OCI-LY3 (cell line): ENCODE measurements at regions not wholly inside any gene's neighbourhood (a gene's known extent, or its start where the extent isn't known, plus 50 kb on each side); places are given as distances from the start of the nearest gene placed in this dataset.

Experiments used
- H2AFZ ChIP-seq: fragments of 200-600, 300-600 bp; shearing (Covaris generic); 2 replicates; pipeline ENCODE4 v1.6.0; 2014; ENCODE audit warnings: antibody characterized with exemption, low read depth, low read length
- H3K27ac ChIP-seq: fragments of 200-600, 300-600 bp; sonication (generic); 2 replicates; pipeline ENCODE4 v1.5.1; 2014; ENCODE audit warnings: mild to moderate bottlenecking, low read length, moderate library complexity, mixed read lengths
- H3K27me3 ChIP-seq: fragments of 200-600, 300-600 bp; sonication (generic); 2 replicates; pipeline ENCODE4 v1.6.1; 2014; ENCODE audit warnings: low read depth, low read length, mixed read lengths
- H3K36me3 ChIP-seq: fragments of 200-600, 300-600 bp; sonication (generic); replicated peaks from 2 replicates; pipeline ENCODE3; 2014; ENCODE audit warnings: low read depth, low read length, mixed read lengths
- H3K4me1 ChIP-seq: fragments of 300-600, 200-600 bp; sonication (generic); 2 replicates; pipeline ENCODE4 v1.6.1; 2014; ENCODE audit warnings: low read length, mixed read lengths
- H3K4me2 ChIP-seq: fragments of 200-600, 300-600 bp; sonication (generic); 2 replicates; pipeline ENCODE4 v1.6.1; 2014; ENCODE audit warnings: low read length, mixed read lengths
- H3K4me3 ChIP-seq: fragments of 300-600, 200-600 bp; sonication (generic); 2 replicates; pipeline ENCODE4 v1.5.1; 2014; ENCODE audit warnings: antibody characterized with exemption, mild to moderate bottlenecking, low read length, moderate library complexity
- H3K79me2 ChIP-seq: fragments of 300-600, 200-600 bp; shearing (Covaris generic); 2 replicates; pipeline ENCODE4 v1.6.1; 2014; ENCODE audit warnings: mild to moderate bottlenecking, low read length, mixed read lengths
- H3K9ac ChIP-seq: fragments of 300-600, 200-600 bp; shearing (Covaris generic); 2 replicates; pipeline ENCODE4 v1.6.0; 2014; ENCODE audit warnings: mild to moderate bottlenecking, low read length, moderate library complexity
- H3K9me3 ChIP-seq: fragments of 200-600, 300-600 bp; shearing (Covaris generic); 2 replicates; pipeline ENCODE4 v1.6.1; 2014; ENCODE audit warnings: low read length, mixed read lengths; ENCODE audit not compliant: insufficient read depth
- H4K20me1 ChIP-seq: fragments of 200-600, 300-600 bp; sonication (generic); 2 replicates; pipeline ENCODE4 v1.6.1; 2016; ENCODE audit warnings: low read length, mixed read lengths; ENCODE audit not compliant: insufficient read depth
- EZH2phosphoT487 ChIP-seq: fragments of 200-600 bp; shearing (Covaris generic); IDR thresholded peaks from 2 replicates; pipeline ENCODE4 v1.6.1; 2018; ENCODE audit warnings: antibody characterized with exemption, mixed run types, low read depth
- TF ChIP-seq, protein P1 (sequence below): fragments of 200-600, 300-600 bp; sonication (generic); IDR thresholded peaks from 2 replicates; pipeline ENCODE4 v1.5.1; 2014; ENCODE audit warnings: antibody characterized with exemption, low read length, low read depth

DNA sequence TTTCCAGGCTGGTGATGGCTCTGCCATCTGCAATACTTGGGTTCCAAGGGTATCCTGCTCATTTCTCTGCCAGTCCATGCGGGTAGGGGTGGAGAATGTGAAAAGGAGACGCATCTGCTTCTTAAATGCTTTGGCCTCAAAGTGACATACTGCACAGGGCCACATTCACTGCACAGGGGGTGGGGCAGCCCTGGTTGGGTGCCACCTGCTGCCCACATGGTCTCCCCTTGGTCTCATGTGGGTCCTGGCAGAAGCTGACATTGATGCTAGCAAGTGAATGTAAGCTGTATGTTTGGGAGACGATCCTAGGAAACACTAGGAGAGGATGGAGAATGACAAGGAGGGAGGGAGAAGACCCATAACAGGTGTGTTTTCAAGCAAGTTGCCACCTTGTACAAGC is 140.9 kb downstream of the EDN3 start:
- H3K9me3 ChIP-seq = no peaks in the 10 kb centered on the region
- H3K9ac ChIP-seq = no peak overlapping the region
- H2AFZ ChIP-seq = no peak overlapping the region
- H3K27ac ChIP-seq = no peak overlapping the region
- no peaks in the 10 kb centered on the region for H3K36me3 ChIP-seq
- H3K4me2 ChIP-seq = no peak overlapping the region
- H3K27me3 ChIP-seq = peaks cover 65% of the 10 kb centered on the region
- no peak overlapping the region for H3K4me3 ChIP-seq
- no peaks in the 10 kb centered on the region for H3K4me1 ChIP-seq
- no peak for TF ChIP-seq EZH2phosphoT487
- H3K79me2 ChIP-seq = no peaks in the 10 kb centered on the region
- no peaks in the 10 kb centered on the region for H4K20me1 ChIP-seq

GRCh38 chr20:59441860-59442810 is 141.7 kb downstream of the EDN3 start:
- no peak overlapping the region for H2AFZ ChIP-seq
- H3K36me3 ChIP-seq = no peaks in the 10 kb centered on the region
- H3K27ac ChIP-seq = no peak overlapping the region
- H3K4me3 ChIP-seq = no peak overlapping the region
- no peak overlapping the region for H3K4me2 ChIP-seq
- no peaks in the 10 kb centered on the region for H4K20me1 ChIP-seq
- no peak for TF ChIP-seq EZH2phosphoT487
- TF ChIP-seq, protein P1, sequence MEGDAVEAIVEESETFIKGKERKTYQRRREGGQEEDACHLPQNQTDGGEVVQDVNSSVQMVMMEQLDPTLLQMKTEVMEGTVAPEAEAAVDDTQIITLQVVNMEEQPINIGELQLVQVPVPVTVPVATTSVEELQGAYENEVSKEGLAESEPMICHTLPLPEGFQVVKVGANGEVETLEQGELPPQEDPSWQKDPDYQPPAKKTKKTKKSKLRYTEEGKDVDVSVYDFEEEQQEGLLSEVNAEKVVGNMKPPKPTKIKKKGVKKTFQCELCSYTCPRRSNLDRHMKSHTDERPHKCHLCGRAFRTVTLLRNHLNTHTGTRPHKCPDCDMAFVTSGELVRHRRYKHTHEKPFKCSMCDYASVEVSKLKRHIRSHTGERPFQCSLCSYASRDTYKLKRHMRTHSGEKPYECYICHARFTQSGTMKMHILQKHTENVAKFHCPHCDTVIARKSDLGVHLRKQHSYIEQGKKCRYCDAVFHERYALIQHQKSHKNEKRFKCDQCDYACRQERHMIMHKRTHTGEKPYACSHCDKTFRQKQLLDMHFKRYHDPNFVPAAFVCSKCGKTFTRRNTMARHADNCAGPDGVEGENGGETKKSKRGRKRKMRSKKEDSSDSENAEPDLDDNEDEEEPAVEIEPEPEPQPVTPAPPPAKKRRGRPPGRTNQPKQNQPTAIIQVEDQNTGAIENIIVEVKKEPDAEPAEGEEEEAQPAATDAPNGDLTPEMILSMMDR = no peak
- no peaks in the 10 kb centered on the region for H3K4me1 ChIP-seq
- no peaks in the 10 kb centered on the region for H3K9me3 ChIP-seq
- H3K27me3 ChIP-seq = peaks cover 65% of the 10 kb centered on the region
- no peak overlapping the region for H3K9ac ChIP-seq
- no peaks in the 10 kb centered on the region for H3K79me2 ChIP-seq

DNA sequence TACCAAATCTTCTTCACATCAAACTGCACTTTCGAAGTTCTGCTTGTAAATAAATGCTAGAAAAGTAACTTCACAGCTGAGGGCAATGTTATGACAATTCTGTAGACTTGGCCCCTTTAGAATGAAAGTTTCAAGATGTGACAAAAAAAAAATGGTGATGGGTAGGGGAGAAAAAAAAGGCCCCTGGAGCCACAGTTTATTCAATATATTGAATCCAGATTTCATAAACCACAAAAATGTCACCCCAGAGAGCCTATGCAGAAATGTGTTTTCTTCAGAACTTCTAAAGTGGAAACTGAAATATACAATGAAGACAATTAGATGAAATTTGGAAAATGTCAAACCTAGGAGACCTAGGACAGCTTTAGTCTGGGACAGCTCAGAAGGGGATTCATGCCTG is 143.1 kb downstream of the EDN3 start:
- no peak overlapping the region for H3K4me3 ChIP-seq
- H3K27ac ChIP-seq = no peak overlapping the region
- no peak overlapping the region for H3K9ac ChIP-seq
- H3K4me2 ChIP-seq = no peak overlapping the region
- H3K4me1 ChIP-seq = no peaks in the 10 kb centered on the region
- no peaks in the 10 kb centered on the region for H3K36me3 ChIP-seq
- no peak overlapping the region for H2AFZ ChIP-seq
- TF ChIP-seq, protein P1 = no peak
- peaks cover 68% of the 10 kb centered on the region for H3K27me3 ChIP-seq
- H3K9me3 ChIP-seq = no peaks in the 10 kb centered on the region
- H4K20me1 ChIP-seq = no peaks in the 10 kb centered on the region
- no peaks in the 10 kb centered on the region for H3K79me2 ChIP-seq

- Histone ChIP-seq H2AFZ (no peak overlapping the region), H3K4me1 (no peaks in the 10 kb centered on the region), H3K4me3 (no peak overlapping the region), H4K20me1 (no peaks in the 10 kb centered on the region), H3K4me2 (no peak overlapping the region), H3K9ac (no peak overlapping the region), H3K79me2 (no peaks in the 10 kb centered on the region), H3K27ac (no peak overlapping the region), H3K27me3 (peaks cover 86% of the 10 kb centered on the region), H3K9me3 (no peaks in the 10 kb centered on the region), H3K36me3 (no peaks in the 10 kb centered on the region)
- TF ChIP-seq, protein P1 = no peak
- no peak for TF ChIP-seq EZH2phosphoT487
Measured at GRCh38 chr20:59446376-59446775, 146.0 kb downstream of the EDN3 start.
